Astrocyte (in vitro differentiated cells and primary cell): ENCODE measurements at regions not wholly inside any gene's neighbourhood (a gene's known extent, or its start where the extent isn't known, plus 50 kb on each side); places are given as distances from the start of the nearest gene placed in this dataset.

Experiments used
- EZH2 ChIP-seq: IDR thresholded peaks from 2 replicates; pipeline ENCODE4 v1.6.1; 2012; ENCODE audit warnings: mild to moderate bottlenecking, low read length, inconsistent platforms; ENCODE audit not compliant: insufficient read depth
- TF ChIP-seq, protein P1 (sequence below): IDR thresholded peaks from 2 replicates; pipeline ENCODE4 v1.5.1; 2011; ENCODE audit warnings: low read depth, mild to moderate bottlenecking, inconsistent platforms, low read length, moderate library complexity; ENCODE audit not compliant: insufficient read depth

GRCh38 chr1:106027871-106028270 lies 1028.6 kb upstream of the PRMT6 start:
- TF ChIP-seq, protein P1, sequence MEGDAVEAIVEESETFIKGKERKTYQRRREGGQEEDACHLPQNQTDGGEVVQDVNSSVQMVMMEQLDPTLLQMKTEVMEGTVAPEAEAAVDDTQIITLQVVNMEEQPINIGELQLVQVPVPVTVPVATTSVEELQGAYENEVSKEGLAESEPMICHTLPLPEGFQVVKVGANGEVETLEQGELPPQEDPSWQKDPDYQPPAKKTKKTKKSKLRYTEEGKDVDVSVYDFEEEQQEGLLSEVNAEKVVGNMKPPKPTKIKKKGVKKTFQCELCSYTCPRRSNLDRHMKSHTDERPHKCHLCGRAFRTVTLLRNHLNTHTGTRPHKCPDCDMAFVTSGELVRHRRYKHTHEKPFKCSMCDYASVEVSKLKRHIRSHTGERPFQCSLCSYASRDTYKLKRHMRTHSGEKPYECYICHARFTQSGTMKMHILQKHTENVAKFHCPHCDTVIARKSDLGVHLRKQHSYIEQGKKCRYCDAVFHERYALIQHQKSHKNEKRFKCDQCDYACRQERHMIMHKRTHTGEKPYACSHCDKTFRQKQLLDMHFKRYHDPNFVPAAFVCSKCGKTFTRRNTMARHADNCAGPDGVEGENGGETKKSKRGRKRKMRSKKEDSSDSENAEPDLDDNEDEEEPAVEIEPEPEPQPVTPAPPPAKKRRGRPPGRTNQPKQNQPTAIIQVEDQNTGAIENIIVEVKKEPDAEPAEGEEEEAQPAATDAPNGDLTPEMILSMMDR, result no peak
- no peak for TF ChIP-seq EZH2
